HEK293 (cell line): ENCODE measurements at regions not wholly inside any gene's neighbourhood (a gene's known extent, or its start where the extent isn't known, plus 50 kb on each side); places are given as distances from the start of the nearest gene placed in this dataset.

Experiments used
- BCL11B ChIP-seq: fragments of 450-650 bp; formaldehyde crosslinking; IDR thresholded peaks from 2 replicates; pipeline ENCODE4 v1.5.1; 2016; ENCODE audit warnings: low read depth, missing biosample characterization, missing genetic modification characterization
- SP3 ChIP-seq: fragments of 450-650 bp; formaldehyde crosslinking; IDR thresholded peaks from 2 replicates; pipeline ENCODE4 v1.5.1; 2016; ENCODE audit warnings: missing biosample characterization, missing genetic modification characterization
- YY1 ChIP-seq: fragments of 450-650 bp; formaldehyde crosslinking; IDR thresholded peaks from 2 replicates; pipeline ENCODE4 v1.5.1; 2018; ENCODE audit warnings: missing biosample characterization, missing genetic modification characterization
- ZNF23 ChIP-seq: fragments of 450-650 bp; formaldehyde crosslinking; IDR thresholded peaks from 2 replicates; pipeline ENCODE4 v1.5.1; 2016; ENCODE audit warnings: missing biosample characterization, missing genetic modification characterization, borderline replicate concordance
- ZNF324 ChIP-seq: fragments of 450-650 bp; formaldehyde crosslinking; IDR thresholded peaks from 2 replicates; pipeline ENCODE4 v1.5.1; 2016; ENCODE audit warnings: missing biosample characterization, missing genetic modification characterization
- ZNF670 ChIP-seq: fragments of 450-650 bp; formaldehyde crosslinking; IDR thresholded peaks from 2 replicates; pipeline ENCODE4 v1.5.1; 2016; ENCODE audit warnings: missing biosample characterization, missing genetic modification characterization, low read depth
- TF ChIP-seq, protein P1 (sequence below): fragments of 450-650 bp; IDR thresholded peaks from 2 replicates; pipeline ENCODE4 v1.5.1; 2018; ENCODE audit warnings: missing biosample characterization, missing genetic modification characterization
- TF ChIP-seq, protein P2 (sequence below): fragments of 450-650 bp; formaldehyde crosslinking; IDR thresholded peaks from 2 replicates; pipeline ENCODE4 v1.5.1; 2016; ENCODE audit warnings: missing biosample characterization, missing genetic modification characterization

DNA sequence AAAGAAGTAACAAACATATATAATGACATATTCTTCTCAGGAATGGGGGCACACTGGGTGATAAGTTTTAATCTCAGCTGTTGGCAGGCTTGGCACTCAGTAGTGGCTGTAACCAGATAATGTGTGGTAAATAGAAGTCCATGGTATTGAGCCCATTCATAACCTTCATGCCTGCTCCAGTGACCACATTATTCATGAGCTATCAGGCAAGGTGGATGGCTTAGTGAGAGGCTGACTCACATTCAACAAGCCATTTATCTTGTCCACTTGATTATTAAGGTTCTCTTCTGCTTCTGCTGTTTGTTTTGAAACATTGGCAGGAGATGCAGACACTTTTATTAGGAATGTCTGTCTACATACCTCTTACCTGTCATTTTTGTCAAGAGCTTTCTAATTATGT, 950.4 kb upstream of the LRFN5 start:
- no peak for TF ChIP-seq ZNF324 (tag by site-specific recombination)
- no peak for TF ChIP-seq SP3 (tag by site-specific recombination)
- TF ChIP-seq ZNF23 (tag by site-specific recombination): no peak
- TF ChIP-seq BCL11B (tag by site-specific recombination): no peak
- TF ChIP-seq, protein P1, sequence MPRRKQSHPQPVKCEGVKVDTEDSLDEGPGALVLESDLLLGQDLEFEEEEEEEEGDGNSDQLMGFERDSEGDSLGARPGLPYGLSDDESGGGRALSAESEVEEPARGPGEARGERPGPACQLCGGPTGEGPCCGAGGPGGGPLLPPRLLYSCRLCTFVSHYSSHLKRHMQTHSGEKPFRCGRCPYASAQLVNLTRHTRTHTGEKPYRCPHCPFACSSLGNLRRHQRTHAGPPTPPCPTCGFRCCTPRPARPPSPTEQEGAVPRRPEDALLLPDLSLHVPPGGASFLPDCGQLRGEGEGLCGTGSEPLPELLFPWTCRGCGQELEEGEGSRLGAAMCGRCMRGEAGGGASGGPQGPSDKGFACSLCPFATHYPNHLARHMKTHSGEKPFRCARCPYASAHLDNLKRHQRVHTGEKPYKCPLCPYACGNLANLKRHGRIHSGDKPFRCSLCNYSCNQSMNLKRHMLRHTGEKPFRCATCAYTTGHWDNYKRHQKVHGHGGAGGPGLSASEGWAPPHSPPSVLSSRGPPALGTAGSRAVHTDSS (tag by site-specific recombination): no peak
- TF ChIP-seq, protein P2, sequence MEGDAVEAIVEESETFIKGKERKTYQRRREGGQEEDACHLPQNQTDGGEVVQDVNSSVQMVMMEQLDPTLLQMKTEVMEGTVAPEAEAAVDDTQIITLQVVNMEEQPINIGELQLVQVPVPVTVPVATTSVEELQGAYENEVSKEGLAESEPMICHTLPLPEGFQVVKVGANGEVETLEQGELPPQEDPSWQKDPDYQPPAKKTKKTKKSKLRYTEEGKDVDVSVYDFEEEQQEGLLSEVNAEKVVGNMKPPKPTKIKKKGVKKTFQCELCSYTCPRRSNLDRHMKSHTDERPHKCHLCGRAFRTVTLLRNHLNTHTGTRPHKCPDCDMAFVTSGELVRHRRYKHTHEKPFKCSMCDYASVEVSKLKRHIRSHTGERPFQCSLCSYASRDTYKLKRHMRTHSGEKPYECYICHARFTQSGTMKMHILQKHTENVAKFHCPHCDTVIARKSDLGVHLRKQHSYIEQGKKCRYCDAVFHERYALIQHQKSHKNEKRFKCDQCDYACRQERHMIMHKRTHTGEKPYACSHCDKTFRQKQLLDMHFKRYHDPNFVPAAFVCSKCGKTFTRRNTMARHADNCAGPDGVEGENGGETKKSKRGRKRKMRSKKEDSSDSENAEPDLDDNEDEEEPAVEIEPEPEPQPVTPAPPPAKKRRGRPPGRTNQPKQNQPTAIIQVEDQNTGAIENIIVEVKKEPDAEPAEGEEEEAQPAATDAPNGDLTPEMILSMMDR (tag by site-specific recombination): no peak
- TF ChIP-seq ZNF670 (tag by site-specific recombination): no peak
- no peak for TF ChIP-seq YY1 (tag by site-specific recombination)
